Immature natural killer cell (primary cell): ENCODE measurements at regions not wholly inside any gene's neighbourhood (a gene's known extent, or its start where the extent isn't known, plus 50 kb on each side); places are given as distances from the start of the nearest gene placed in this dataset.
"Not testable (repeated sequence)": the region's sequence is repeated elsewhere in the genome, so short reads cannot be mapped to it uniquely, and the experiment has no call there.

Experiments used
- DNase-seq, 3 donors: peaks; one replicate each; pipeline ENCODE4 v3.0.0; 2022; ENCODE audit warnings: mixed read lengths in 1 of 3
- H3K27ac Mint-ChIP-seq, 6 donors: one replicate each; pipeline ENCODE4 v1.8.0; 2020; ENCODE audit warnings: mixed read lengths in 6 of 6, mild to moderate bottlenecking in 5 of 6, inconsistent platforms in 4 of 6, moderate library complexity in 3 of 6
- H3K27me3 Mint-ChIP-seq, 3 donors: one replicate each; pipeline ENCODE4 v1.8.0; 2020 to 2021; ENCODE audit warnings: low read depth in 3 of 3, mild to moderate bottlenecking in 3 of 3, mixed read lengths in 3 of 3, moderate library complexity in 3 of 3, inconsistent platforms in 1 of 3
- H3K36me3 Mint-ChIP-seq, 3 donors: one replicate each; pipeline ENCODE4 v1.8.0; 2020; ENCODE audit warnings: mixed read lengths in 3 of 3, inconsistent platforms in 2 of 3, mild to moderate bottlenecking in 2 of 3
- H3K4me1 Mint-ChIP-seq, 2 donors: one replicate each; pipeline ENCODE4 v1.8.0; 2020; ENCODE audit warnings: inconsistent platforms in 2 of 2, mild to moderate bottlenecking in 2 of 2, mixed read lengths in 2 of 2, moderate library complexity in 1 of 2
- H3K4me3 Mint-ChIP-seq, 5 donors: one replicate each; pipeline ENCODE4 v1.8.0; 2020; ENCODE audit warnings: mild to moderate bottlenecking in 5 of 5, mixed read lengths in 5 of 5, inconsistent platforms in 3 of 5, moderate library complexity in 3 of 5
- H3K9me3 Mint-ChIP-seq, 6 donors: one replicate each; pipeline ENCODE4 v1.8.0; 2020; ENCODE audit warnings: mild to moderate bottlenecking in 6 of 6, mixed read lengths in 6 of 6, inconsistent platforms in 4 of 6, moderate library complexity in 3 of 6

GRCh38 chr13:78131346-78131745 lies 212.7 kb upstream of the EDNRB start:
- Mint-ChIP-seq H3K9me3 (no peaks in the 10 kb centered on the region), H3K4me1 (no peaks in the 10 kb centered on the region), H3K27ac (no peak overlapping the region), H3K4me3 (no peak overlapping the region), H3K27me3 (peaks cover 5 to 6% (median 5%) of the 10 kb centered on the region in 3 donors), H3K36me3 (no peaks in the 10 kb centered on the region)
- DNase-seq: no peak

DNA sequence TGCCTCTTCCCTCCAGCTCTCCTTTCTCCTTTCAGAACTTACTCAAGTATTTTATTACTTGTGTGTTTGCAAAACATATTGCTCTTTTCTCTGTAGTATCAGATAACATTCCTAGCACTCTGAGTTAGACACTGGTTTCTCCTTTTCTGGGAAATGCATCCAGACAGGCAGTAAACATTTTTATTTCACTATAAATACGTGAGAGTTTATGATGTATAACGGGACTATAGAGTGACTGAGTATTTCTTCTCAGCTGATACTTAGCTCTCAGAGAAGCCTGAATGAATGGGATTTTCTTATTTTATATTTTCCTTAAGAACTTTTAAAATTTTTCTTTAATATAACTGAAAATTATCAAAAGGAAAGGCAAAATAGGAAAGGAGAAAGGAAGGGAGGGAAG lies 211.2 kb upstream of the EDNRB start:
- Mint-ChIP-seq H3K36me3 (no peaks in the 10 kb centered on the region), H3K4me1 (no peaks in the 10 kb centered on the region), H3K27ac (no peak overlapping the region), H3K4me3 (no peak overlapping the region), H3K9me3 (no peaks in the 10 kb centered on the region), H3K27me3 (peaks cover 5 to 6% (median 5%) of the 10 kb centered on the region in 3 donors)
- DNase-seq: no peak

- DNase-seq: no peak
- H3K36me3 Mint-ChIP-seq: no peaks in the 10 kb centered on the region
- H3K4me3 Mint-ChIP-seq: no peak overlapping the region
- no peak overlapping the region for H3K27ac Mint-ChIP-seq
- H3K27me3 Mint-ChIP-seq: peaks cover 5 to 6% (median 5%) of the 10 kb centered on the region in 3 donors
- H3K9me3 Mint-ChIP-seq: no peaks in the 10 kb centered on the region
- no peaks in the 10 kb centered on the region for H3K4me1 Mint-ChIP-seq
Observed at GRCh38 chr13:78129359-78129758, 210.7 kb upstream of the EDNRB start.

GRCh38 chr13:78121459-78122348 lies 203.1 kb upstream of the EDNRB start:
- peaks cover 0 to 6% (median 5%) of the 10 kb centered on the region in 3 donors for H3K27me3 Mint-ChIP-seq
- DNase-seq: peak; percentile 32 to 49 (median 33)
- H3K9me3 Mint-ChIP-seq: no peaks in the 10 kb centered on the region
- no peaks in the 10 kb centered on the region for H3K36me3 Mint-ChIP-seq
- H3K27ac Mint-ChIP-seq: no peak overlapping the region
- peak overlapping the region in 1 of 5 donors; percentile 22 for H3K4me3 Mint-ChIP-seq
- H3K4me1 Mint-ChIP-seq: peaks cover 2 to 12% of the 10 kb centered on the region in 2 donors

DNA sequence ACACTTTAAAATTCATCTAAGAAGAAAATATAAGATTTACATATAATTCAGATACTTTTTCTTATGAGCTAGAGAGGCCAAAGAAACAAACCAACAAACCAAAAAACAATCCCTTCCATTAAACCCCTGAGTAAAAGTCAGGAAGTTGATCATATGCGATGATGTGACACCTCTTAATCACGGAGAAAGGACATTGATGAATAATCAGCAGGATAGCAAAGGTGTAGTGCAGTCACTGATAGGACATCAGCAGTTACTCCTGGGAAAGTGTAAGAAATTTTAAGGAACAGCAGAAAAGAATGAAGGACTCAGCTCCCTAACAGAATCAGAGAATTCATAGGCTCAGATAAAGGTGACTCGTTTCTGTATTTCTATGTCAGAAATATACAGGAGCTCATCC lies 202.4 kb upstream of the EDNRB start:
- Mint-ChIP-seq H3K9me3 (no peaks in the 10 kb centered on the region), H3K27ac (no peak overlapping the region), H3K4me1 (peaks cover 2 to 12% of the 10 kb centered on the region in 2 donors), H3K27me3 (peaks cover 0 to 8% (median 8%) of the 10 kb centered on the region in 3 donors), H3K4me3 (peak overlapping the region in 1 of 5 donors; percentile 36), H3K36me3 (no peaks in the 10 kb centered on the region)
- DNase-seq: no peak

GRCh38 chr13:78120144-78120543 lies 201.5 kb upstream of the EDNRB start:
- H3K9me3 Mint-ChIP-seq, H3K27ac Mint-ChIP-seq, H3K4me3 Mint-ChIP-seq, H3K36me3 Mint-ChIP-seq, DNase-seq: not testable (repeated sequence)
- peaks cover 2 to 12% of the 10 kb centered on the region in 2 donors for H3K4me1 Mint-ChIP-seq
- peaks cover 0 to 10% (median 8%) of the 10 kb centered on the region in 3 donors for H3K27me3 Mint-ChIP-seq

GRCh38 chr13:78117070-78117469 lies 198.4 kb upstream of the EDNRB start:
- not testable (repeated sequence) for H3K36me3 Mint-ChIP-seq
- peaks cover 2 to 12% of the 10 kb centered on the region in 2 donors for H3K4me1 Mint-ChIP-seq

GRCh38 chr13:78105656-78106055 lies 187.0 kb upstream of the EDNRB start:
- Mint-ChIP-seq H3K27me3 (no peaks in the 10 kb centered on the region), H3K4me1 (no peaks in the 10 kb centered on the region), H3K27ac (no peak overlapping the region), H3K9me3 (no peaks in the 10 kb centered on the region), H3K4me3 (no peak overlapping the region), H3K36me3 (no peaks in the 10 kb centered on the region)
- no peak for DNase-seq

More at GRCh38 chr13:78117070-78117469, 198.4 kb upstream of the EDNRB start:
- H3K27me3 Mint-ChIP-seq: peaks cover 0 to 17% (median 10%) of the 10 kb centered on the region in 3 donors
- not testable (repeated sequence) for H3K4me3 Mint-ChIP-seq, H3K27ac Mint-ChIP-seq, DNase-seq
- peaks cover 3 to 29% (median 8%) of the 10 kb centered on the region in 6 donors for H3K9me3 Mint-ChIP-seq

- Mint-ChIP-seq H3K36me3 (no peaks in the 10 kb centered on the region), H3K4me1 (no peaks in the 10 kb centered on the region), H3K4me3 (no peak overlapping the region), H3K27ac (no peak overlapping the region), H3K27me3 (no peaks in the 10 kb centered on the region), H3K9me3 (no peaks in the 10 kb centered on the region)
- no peak for DNase-seq
Observed at GRCh38 chr13:78103936-78104335, 185.3 kb upstream of the EDNRB start.

DNA sequence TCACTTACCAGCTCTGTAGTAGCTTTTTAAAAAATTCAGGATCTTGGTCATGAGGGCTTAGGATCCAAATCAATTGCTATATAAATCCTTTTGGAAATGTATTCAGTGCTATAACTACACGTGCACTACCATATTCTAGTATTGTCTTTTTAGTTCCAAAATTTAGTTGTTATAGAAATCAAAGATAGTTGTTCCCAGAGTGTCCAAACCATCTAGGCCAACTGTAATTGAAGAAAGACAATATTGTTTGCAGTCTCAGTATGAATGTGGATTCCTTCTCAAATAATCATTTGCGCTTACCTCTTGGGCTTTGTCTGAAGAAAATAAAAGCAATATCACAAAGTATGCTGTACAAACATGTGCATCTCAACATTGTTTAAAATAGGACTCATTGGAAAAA lies 184.1 kb upstream of the EDNRB start:
- Mint-ChIP-seq H3K4me3 (no peak overlapping the region), H3K36me3 (no peaks in the 10 kb centered on the region), H3K4me1 (no peaks in the 10 kb centered on the region), H3K27ac (no peak overlapping the region), H3K27me3 (no peaks in the 10 kb centered on the region), H3K9me3 (no peaks in the 10 kb centered on the region)
- no peak for DNase-seq

DNA sequence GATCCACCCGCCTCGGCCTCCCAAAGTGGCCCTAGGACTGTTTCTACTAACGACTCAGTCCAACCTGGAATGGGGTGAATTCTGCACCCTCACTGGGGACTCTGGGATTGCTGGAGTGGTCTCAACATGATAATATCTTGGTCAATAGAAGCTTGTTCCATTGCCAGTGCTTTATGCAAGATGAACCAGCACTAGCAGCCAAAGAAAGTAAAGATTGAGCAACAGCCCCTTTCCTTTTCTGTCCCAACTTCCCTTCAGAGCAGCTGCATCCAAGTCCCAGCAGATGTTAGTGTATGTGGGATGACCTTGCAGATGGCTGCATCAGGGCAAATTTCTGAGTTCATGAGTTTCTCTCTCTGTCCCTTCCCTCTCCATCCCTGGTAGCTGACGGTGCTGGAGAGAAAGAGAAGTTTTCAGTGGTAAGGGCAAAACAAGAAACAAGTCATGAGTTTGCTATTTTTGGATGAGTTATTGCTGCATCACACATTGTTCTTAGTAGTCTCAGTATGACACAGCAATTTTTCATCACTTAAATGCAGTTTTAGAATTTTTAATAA lies 183.6 kb upstream of the EDNRB start:
- no peaks in the 10 kb centered on the region for H3K36me3 Mint-ChIP-seq
- H3K27me3 Mint-ChIP-seq: peaks cover 0 to 2% (median 0%) of the 10 kb centered on the region in 3 donors
- no peak overlapping the region for H3K4me3 Mint-ChIP-seq
- H3K4me1 Mint-ChIP-seq: no peaks in the 10 kb centered on the region
- no peak overlapping the region for H3K27ac Mint-ChIP-seq
- DNase-seq: no peak
- H3K9me3 Mint-ChIP-seq: peaks cover 0 to 5% (median 0%) of the 10 kb centered on the region in 6 donors

- no peak for DNase-seq
- Mint-ChIP-seq H3K36me3 (no peaks in the 10 kb centered on the region), H3K4me1 (no peaks in the 10 kb centered on the region), H3K27ac (no peak overlapping the region), H3K9me3 (peaks cover 0 to 5% (median 0%) of the 10 kb centered on the region in 6 donors), H3K27me3 (peaks cover 0 to 2% (median 0%) of the 10 kb centered on the region in 3 donors), H3K4me3 (no peak overlapping the region)
Observed at GRCh38 chr13:78100486-78100885, 181.9 kb upstream of the EDNRB start.

GRCh38 chr13:78098249-78098648 lies 179.6 kb upstream of the EDNRB start:
- no peak for DNase-seq
- Mint-ChIP-seq H3K4me1 (no peaks in the 10 kb centered on the region), H3K27me3 (peaks cover 0 to 2% (median 0%) of the 10 kb centered on the region in 3 donors), H3K36me3 (no peaks in the 10 kb centered on the region), H3K9me3 (peaks cover 0 to 5% (median 0%) of the 10 kb centered on the region in 6 donors), H3K4me3 (no peak overlapping the region), H3K27ac (no peak overlapping the region)

GRCh38 chr13:78096221-78096620 lies 177.6 kb upstream of the EDNRB start:
- Mint-ChIP-seq H3K9me3 (peaks cover 0 to 5% (median 0%) of the 10 kb centered on the region in 6 donors), H3K4me1 (no peaks in the 10 kb centered on the region), H3K27ac (no peak overlapping the region), H3K36me3 (no peaks in the 10 kb centered on the region), H3K4me3 (no peak overlapping the region), H3K27me3 (peaks cover 0 to 2% (median 0%) of the 10 kb centered on the region in 3 donors)
- no peak for DNase-seq
